DOHH2 (cell line): ENCODE measurements at regions not wholly inside any gene's neighbourhood (a gene's known extent, or its start where the extent isn't known, plus 50 kb on each side); places are given as distances from the start of the nearest gene placed in this dataset.

Experiments
- CTCF ChIP-seq: fragments of 200-600 bp; sonication (generic); IDR thresholded peaks from one replicate; pipeline ENCODE4 v1.5.1; 2014; ENCODE audit warnings: antibody characterized with exemption, mild to moderate bottlenecking, low read depth, low read length; ENCODE audit not compliant: poor library complexity, severe bottlenecking
- EZH2phosphoT487 ChIP-seq: fragments of 200-600 bp; sonication (generic); IDR thresholded peaks from 2 replicates; pipeline ENCODE4 v1.6.1; 2017; ENCODE audit warnings: borderline replicate concordance, mild to moderate bottlenecking, antibody characterized with exemption, low read length, moderate library complexity, mixed read lengths

GRCh38 chr4:176005766-176006165 is 59.9 kb upstream of the WDR17 start:
- TF ChIP-seq CTCF (no peak), EZH2phosphoT487 (no peak)
